Uterus (tissue), 2 donors: ENCODE measurements at regions not wholly inside any gene's neighbourhood (a gene's known extent, or its start where the extent isn't known, plus 50 kb on each side); places are given as distances from the start of the nearest gene placed in this dataset.

Experiments used
- POLR2A ChIP-seq, 2 donors: fragments of 450-650 bp; IDR thresholded peaks; one replicate each; pipeline ENCODE4 v1.6.1; 2016; ENCODE audit warnings: antibody characterized with exemption in 2 of 2, mild to moderate bottlenecking in 1 of 2, moderate library complexity in 1 of 2
- TF ChIP-seq, protein P1 (sequence below), 4 experiments: fragments of 200-600 bp in 2 of 4; fragments of 450-650 bp in 2 of 4; sonication (generic) in 2 of 4; IDR thresholded peaks; one replicate each; pipeline ENCODE4 v1.5.1; 2016 to 2019; ENCODE audit warnings: antibody characterized with exemption in 4 of 4, mild to moderate bottlenecking in 2 of 4, moderate library complexity in 1 of 4

DNA sequence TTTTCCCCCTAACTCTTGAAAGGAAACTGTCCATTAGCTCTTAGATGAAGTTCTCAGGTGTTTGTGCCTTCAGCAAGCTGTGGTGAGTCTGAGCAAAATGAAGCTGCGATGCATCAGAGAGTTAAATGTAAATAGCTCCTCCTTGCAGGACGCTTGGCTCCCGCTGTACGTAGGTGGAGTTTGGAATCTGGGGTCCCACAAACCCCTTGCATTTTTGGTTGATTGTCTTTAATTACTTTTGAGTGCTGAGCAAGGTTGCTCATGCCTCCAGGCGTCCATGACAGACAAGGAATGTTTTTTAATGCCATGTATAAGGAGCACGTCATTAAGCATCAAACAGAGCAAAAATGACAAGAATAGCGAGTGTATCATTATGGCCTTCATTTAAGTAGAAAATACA is 300.5 kb downstream of the TFAP2C start:
- TF ChIP-seq, protein P1, sequence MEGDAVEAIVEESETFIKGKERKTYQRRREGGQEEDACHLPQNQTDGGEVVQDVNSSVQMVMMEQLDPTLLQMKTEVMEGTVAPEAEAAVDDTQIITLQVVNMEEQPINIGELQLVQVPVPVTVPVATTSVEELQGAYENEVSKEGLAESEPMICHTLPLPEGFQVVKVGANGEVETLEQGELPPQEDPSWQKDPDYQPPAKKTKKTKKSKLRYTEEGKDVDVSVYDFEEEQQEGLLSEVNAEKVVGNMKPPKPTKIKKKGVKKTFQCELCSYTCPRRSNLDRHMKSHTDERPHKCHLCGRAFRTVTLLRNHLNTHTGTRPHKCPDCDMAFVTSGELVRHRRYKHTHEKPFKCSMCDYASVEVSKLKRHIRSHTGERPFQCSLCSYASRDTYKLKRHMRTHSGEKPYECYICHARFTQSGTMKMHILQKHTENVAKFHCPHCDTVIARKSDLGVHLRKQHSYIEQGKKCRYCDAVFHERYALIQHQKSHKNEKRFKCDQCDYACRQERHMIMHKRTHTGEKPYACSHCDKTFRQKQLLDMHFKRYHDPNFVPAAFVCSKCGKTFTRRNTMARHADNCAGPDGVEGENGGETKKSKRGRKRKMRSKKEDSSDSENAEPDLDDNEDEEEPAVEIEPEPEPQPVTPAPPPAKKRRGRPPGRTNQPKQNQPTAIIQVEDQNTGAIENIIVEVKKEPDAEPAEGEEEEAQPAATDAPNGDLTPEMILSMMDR (IDR thresholded peaks at IDR 0.05) = no peak
- no peak for TF ChIP-seq POLR2A (IDR thresholded peaks at IDR 0.05)
